Prostate gland (tissue), 2 donors: ENCODE measurements at regions not wholly inside any gene's neighbourhood (a gene's known extent, or its start where the extent isn't known, plus 50 kb on each side); places are given as distances from the start of the nearest gene placed in this dataset.

Source experiments
- CTCF ChIP-seq, 4 experiments: fragments of 200-600 bp in 2 of 4; fragments of 450-650 bp in 2 of 4; sonication (generic) in 2 of 4; IDR thresholded peaks; 1 replicate in 3 of 4; 2 replicates in 1 of 4; pipeline ENCODE4 v1.5.1; 2016 to 2019; ENCODE audit warnings: antibody characterized with exemption in 4 of 4, mild to moderate bottlenecking in 2 of 4, moderate library complexity in 2 of 4
- POLR2A ChIP-seq: fragments of 450-650 bp; IDR thresholded peaks from one replicate; pipeline ENCODE4 v1.6.1; 2016; ENCODE audit warnings: antibody characterized with exemption, mild to moderate bottlenecking
- POLR2AphosphoS5 ChIP-seq: sonication (generic); formaldehyde crosslinking; IDR thresholded peaks from one replicate; pipeline ENCODE4 v1.6.1; 2017; ENCODE audit warnings: antibody characterized with exemption

GRCh38 chr9:26559506-26559905, 333.1 kb downstream of the CAAP1 start:
- TF ChIP-seq POLR2A (no peak), CTCF (IDR thresholded peaks at IDR 0.05) (no peak), POLR2AphosphoS5 (no peak)
